ENCODE measurements at regions not wholly inside any gene's neighbourhood (a gene's known extent, or its start where the extent isn't known, plus 50 kb on each side); places are given as distances from the start of the nearest gene placed in this dataset.

DNA sequence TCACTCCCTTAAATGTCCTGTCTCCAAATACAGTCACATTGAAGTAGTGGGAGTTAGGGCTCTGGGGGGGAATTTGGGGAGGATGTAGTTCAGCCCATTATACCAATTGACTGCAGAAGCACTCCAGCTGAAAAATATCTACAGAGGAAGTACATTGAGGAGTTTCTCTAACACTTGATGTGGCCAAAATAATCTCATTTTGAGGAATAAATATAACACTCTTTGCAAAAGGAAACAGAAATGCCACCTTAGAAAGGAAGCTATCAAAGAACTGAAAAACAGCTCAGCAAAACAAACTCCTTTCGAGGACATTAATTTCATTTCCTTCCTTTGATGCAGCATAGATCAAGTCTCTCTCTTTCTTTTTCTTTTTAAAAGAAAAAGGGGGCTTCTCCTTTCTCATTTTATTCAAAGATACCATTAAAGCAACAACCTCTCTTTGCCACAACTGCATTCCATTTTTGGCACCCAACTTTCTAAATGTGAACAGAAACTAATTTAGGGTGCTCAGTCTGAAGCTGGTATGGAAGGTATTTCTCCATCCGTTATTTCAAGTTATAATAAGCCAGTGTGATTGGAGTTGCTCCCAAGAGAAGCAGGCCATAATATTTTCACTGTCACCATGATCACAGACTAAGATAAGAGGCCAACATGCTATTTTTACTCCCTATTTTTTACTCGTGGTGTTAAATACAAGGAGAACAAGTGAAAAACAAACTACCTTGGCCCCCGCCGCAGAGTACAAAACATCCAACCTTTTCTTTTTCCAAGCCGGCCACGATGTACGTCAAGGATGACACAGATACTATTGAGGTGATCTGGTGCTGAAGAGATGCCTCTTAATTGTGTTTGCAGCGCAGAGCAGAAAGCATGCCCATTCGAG, 230.4 kb upstream of the GATB start:
- ATAC-seq: no peak
- CTCF ChIA-PET: no interaction called here
- no peaks in the 10 kb centered on the region for H3K36me3 Mint-ChIP-seq (ENCODE audit: low read depth)
- peaks cover 57% of the 10 kb centered on the region for H3K4me1 Mint-ChIP-seq
- H3K27ac Mint-ChIP-seq: peak overlapping the region; percentile 38
- intact Hi-C loops (cut with DNase I, micrococcal nuclease): no loop called here
- no peaks in the 10 kb centered on the region for H3K27me3 Mint-ChIP-seq
- peaks cover 5% of the 10 kb centered on the region for H3K9me3 Mint-ChIP-seq (ENCODE audit: low read depth)
- H3K4me3 Mint-ChIP-seq: no peak overlapping the region
- DNase-seq: no peak
- POLR2A ChIA-PET: no interaction called here

GRCh38 chr4:151990201-151990600, 229.4 kb upstream of the GATB start:
- Mint-ChIP-seq H3K27ac (no peak overlapping the region), H3K4me1 (peaks cover 53% of the 10 kb centered on the region), H3K36me3 (ENCODE audit: low read depth) (no peaks in the 10 kb centered on the region), H3K27me3 (no peaks in the 10 kb centered on the region), H3K9me3 (ENCODE audit: low read depth) (peaks cover 5% of the 10 kb centered on the region), H3K4me3 (no peak overlapping the region)
- ATAC-seq (no peak), DNase-seq (no peak)
- POLR2A ChIA-PET: no interaction called here
- intact Hi-C loops (cut with DNase I, micrococcal nuclease): no loop called here
- CTCF ChIA-PET: interaction anchor here (0.7 kb wide), 1 partner anchor 191 kb away, joined by 3 read pairs; no protein-coding TSS in a partner anchor

DNA sequence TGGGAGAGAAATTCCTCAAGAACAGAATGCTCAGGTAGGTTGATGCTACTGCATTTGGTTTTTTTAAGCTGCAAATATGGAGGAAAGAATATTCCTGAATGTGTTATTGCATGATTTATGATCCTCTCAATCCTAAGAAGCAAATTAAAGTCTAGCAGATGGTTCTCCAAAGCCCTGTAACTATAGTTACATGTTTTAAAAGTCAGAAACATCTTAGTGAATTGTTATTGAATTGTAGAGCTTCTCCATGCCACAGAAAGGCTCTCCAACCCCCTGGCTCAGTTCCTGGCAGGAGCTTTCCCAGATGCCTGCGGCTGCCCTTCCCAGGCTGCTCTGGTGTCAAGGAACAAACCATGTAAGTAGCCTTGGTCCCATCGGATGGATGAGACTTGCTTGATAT, 227.8 kb upstream of the GATB start:
- Mint-ChIP-seq H3K4me3 (no peak overlapping the region), H3K4me1 (peaks cover 46% of the 10 kb centered on the region), H3K9me3 (ENCODE audit: low read depth) (peaks cover 3% of the 10 kb centered on the region), H3K27me3 (no peaks in the 10 kb centered on the region), H3K36me3 (ENCODE audit: low read depth) (no peaks in the 10 kb centered on the region), H3K27ac (no peak overlapping the region)
- POLR2A ChIA-PET: no interaction called here
- intact Hi-C loops (cut with DNase I, micrococcal nuclease): no loop called here
- ATAC-seq (no peak), DNase-seq (no peak)
- CTCF ChIA-PET: no interaction called here

GRCh38 chr4:151987606-151988005, 226.8 kb upstream of the GATB start:
- intact Hi-C loops (cut with DNase I, micrococcal nuclease): no loop called here
- peaks cover 3% of the 10 kb centered on the region for H3K9me3 Mint-ChIP-seq (ENCODE audit: low read depth)
- peaks cover 37% of the 10 kb centered on the region for H3K4me1 Mint-ChIP-seq
- no peak overlapping the region for H3K27ac Mint-ChIP-seq
- H3K4me3 Mint-ChIP-seq: no peak overlapping the region
- no peaks in the 10 kb centered on the region for H3K36me3 Mint-ChIP-seq (ENCODE audit: low read depth)
- ATAC-seq (no peak), DNase-seq (no peak)
- ChIA-PET CTCF (no interaction called here), POLR2A (no interaction called here)
- no peaks in the 10 kb centered on the region for H3K27me3 Mint-ChIP-seq

DNA sequence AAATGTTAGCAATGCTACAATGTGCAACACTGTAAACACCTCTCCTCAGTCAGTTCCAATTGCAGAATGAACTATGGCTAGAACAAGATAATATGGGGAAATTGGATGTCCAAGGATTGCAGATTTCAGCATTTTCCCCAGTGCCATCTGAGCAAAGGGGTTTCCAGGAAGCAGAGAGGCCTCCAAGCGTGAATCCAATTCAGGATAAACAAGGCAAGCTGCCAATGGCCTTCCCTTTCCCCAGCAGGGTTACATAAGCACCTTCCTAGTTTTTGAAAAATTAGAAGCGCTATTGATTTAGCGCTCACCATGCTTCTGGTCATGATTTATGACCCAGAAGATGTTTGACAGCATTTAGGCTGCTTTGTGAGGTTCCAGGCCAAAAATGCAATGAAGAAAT, 223.0 kb upstream of the GATB start:
- ChIA-PET CTCF (interaction anchor here (0.7 kb wide), 1 partner anchor 421 kb away, joined by 4 read pairs; no protein-coding TSS in a partner anchor), POLR2A (no interaction called here)
- Mint-ChIP-seq H3K9me3 (ENCODE audit: low read depth) (peaks cover 3% of the 10 kb centered on the region), H3K36me3 (ENCODE audit: low read depth) (peaks cover 3% of the 10 kb centered on the region), H3K4me3 (no peak overlapping the region), H3K27ac (no peak overlapping the region), H3K4me1 (peaks cover 2% of the 10 kb centered on the region), H3K27me3 (no peaks in the 10 kb centered on the region)
- ATAC-seq (no peak), DNase-seq (no peak)
- intact Hi-C loops (cut with DNase I, micrococcal nuclease): no loop called here

GRCh38 chr4:151979819-151980218, 219.0 kb upstream of the GATB start:
- Mint-ChIP-seq H3K4me1 (no peaks in the 10 kb centered on the region), H3K36me3 (ENCODE audit: low read depth) (peaks cover 11% of the 10 kb centered on the region)
- POLR2A ChIA-PET: no interaction called here

GRCh38 chr4:151968643-151969042, 207.8 kb upstream of the GATB start:
- CTCF ChIA-PET: no interaction called here
- DNase-seq (no peak), ATAC-seq (no peak)
- H3K27ac Mint-ChIP-seq: no peak overlapping the region
- no peaks in the 10 kb centered on the region for H3K36me3 Mint-ChIP-seq (ENCODE audit: low read depth)
- peaks cover 1% of the 10 kb centered on the region for H3K9me3 Mint-ChIP-seq (ENCODE audit: low read depth)
- no peak overlapping the region for H3K4me3 Mint-ChIP-seq
- no peaks in the 10 kb centered on the region for H3K4me1 Mint-ChIP-seq
- POLR2A ChIA-PET: no interaction called here
- intact Hi-C loops (cut with DNase I, micrococcal nuclease): no loop called here
- H3K27me3 Mint-ChIP-seq: no peaks in the 10 kb centered on the region

More at GRCh38 chr4:151979819-151980218, 219.0 kb upstream of the GATB start:
- CTCF ChIA-PET: no interaction called here
- no peaks in the 10 kb centered on the region for H3K27me3 Mint-ChIP-seq
- H3K27ac Mint-ChIP-seq: no peak overlapping the region
- intact Hi-C loops (cut with DNase I, micrococcal nuclease): no loop called here
- no peak overlapping the region for H3K4me3 Mint-ChIP-seq
- H3K9me3 Mint-ChIP-seq (ENCODE audit: low read depth): peaks cover 19% of the 10 kb centered on the region
- no peak for DNase-seq
- no peak for ATAC-seq

GRCh38 chr4:151967074-151967473, 206.3 kb upstream of the GATB start:
- Mint-ChIP-seq H3K27me3 (no peaks in the 10 kb centered on the region), H3K27ac (no peak overlapping the region), H3K4me3 (no peak overlapping the region), H3K4me1 (no peaks in the 10 kb centered on the region), H3K9me3 (ENCODE audit: low read depth) (peaks cover 1% of the 10 kb centered on the region), H3K36me3 (ENCODE audit: low read depth) (no peaks in the 10 kb centered on the region)
- ATAC-seq (no peak), DNase-seq (no peak)
- ChIA-PET POLR2A (no interaction called here), CTCF (interaction anchor here (0.6 kb wide), 1 partner anchor 191 kb away, joined by 3 read pairs; no protein-coding TSS in a partner anchor)
- intact Hi-C loops (cut with DNase I, micrococcal nuclease): no loop called here

DNA sequence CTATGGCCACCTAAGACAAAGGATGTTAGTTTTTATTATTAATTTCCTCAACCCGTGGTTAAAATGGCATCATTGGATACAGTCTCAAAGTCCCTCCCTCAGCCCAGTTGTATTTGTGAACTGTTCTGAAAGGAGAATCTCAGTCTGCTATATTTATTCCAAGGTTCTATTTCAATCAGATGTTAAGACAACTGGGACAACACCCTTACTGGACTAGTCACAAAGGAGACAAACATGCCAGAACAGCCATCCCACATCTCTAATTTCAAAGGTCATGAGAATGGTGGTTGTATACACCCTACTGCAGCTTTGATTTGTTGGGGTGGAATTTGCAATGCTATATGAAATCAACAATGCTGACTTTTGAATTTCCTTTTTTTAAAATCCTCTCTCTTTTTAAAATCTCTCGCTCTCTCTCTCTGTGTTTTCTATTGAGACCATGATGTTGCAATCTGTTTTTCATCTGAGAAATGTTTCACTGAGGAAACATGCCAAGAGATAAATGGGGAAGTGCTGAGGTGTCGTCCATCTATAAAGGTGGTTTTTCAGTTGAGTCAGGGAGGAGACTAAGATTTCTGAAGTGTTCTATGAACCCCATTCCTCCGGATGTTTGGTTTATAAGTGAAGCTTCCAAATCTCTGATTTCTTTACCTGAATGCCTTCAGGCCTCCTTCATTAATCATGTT, 201.5 kb upstream of the GATB start:
- intact Hi-C loops (cut with DNase I, micrococcal nuclease): no loop called here
- no peak for ATAC-seq
- Mint-ChIP-seq H3K36me3 (ENCODE audit: low read depth) (no peaks in the 10 kb centered on the region), H3K27ac (no peak overlapping the region), H3K4me1 (peaks cover 4% of the 10 kb centered on the region), H3K27me3 (no peaks in the 10 kb centered on the region), H3K9me3 (ENCODE audit: low read depth) (peaks cover 1% of the 10 kb centered on the region), H3K4me3 (no peak overlapping the region)
- POLR2A ChIA-PET: no interaction called here
- CTCF ChIA-PET: no interaction called here
- no peak for DNase-seq

DNA sequence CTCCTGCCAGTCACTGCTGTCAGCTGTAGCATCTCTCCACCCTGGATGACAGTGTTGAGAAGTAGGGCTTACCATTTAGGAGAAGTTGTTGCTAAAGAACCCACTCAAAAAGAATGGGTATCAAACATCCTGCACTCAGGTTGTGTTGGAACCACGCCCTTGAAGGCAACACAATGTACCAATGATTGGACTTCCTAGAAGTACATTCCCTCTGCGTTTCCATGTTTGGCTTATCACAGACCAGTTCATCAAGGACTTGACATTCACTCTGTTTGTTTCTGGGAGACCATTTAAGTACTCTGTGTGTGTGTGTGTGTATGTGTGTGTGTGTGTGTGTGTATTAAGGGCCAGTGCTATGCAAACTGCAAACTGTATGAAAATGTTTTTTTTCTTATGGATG, 200.6 kb upstream of the GATB start:
- POLR2A ChIA-PET: no interaction called here
- no peaks in the 10 kb centered on the region for H3K36me3 Mint-ChIP-seq (ENCODE audit: low read depth)
- H3K9me3 Mint-ChIP-seq (ENCODE audit: low read depth): peaks cover 1% of the 10 kb centered on the region
- H3K27ac Mint-ChIP-seq: no peak overlapping the region
- ATAC-seq (no peak), DNase-seq (no peak)
- intact Hi-C loops (cut with DNase I, micrococcal nuclease): no loop called here
- CTCF ChIA-PET: no interaction called here
- H3K4me1 Mint-ChIP-seq: peaks cover 4% of the 10 kb centered on the region
- no peak overlapping the region for H3K4me3 Mint-ChIP-seq
- H3K27me3 Mint-ChIP-seq: no peaks in the 10 kb centered on the region

DNA sequence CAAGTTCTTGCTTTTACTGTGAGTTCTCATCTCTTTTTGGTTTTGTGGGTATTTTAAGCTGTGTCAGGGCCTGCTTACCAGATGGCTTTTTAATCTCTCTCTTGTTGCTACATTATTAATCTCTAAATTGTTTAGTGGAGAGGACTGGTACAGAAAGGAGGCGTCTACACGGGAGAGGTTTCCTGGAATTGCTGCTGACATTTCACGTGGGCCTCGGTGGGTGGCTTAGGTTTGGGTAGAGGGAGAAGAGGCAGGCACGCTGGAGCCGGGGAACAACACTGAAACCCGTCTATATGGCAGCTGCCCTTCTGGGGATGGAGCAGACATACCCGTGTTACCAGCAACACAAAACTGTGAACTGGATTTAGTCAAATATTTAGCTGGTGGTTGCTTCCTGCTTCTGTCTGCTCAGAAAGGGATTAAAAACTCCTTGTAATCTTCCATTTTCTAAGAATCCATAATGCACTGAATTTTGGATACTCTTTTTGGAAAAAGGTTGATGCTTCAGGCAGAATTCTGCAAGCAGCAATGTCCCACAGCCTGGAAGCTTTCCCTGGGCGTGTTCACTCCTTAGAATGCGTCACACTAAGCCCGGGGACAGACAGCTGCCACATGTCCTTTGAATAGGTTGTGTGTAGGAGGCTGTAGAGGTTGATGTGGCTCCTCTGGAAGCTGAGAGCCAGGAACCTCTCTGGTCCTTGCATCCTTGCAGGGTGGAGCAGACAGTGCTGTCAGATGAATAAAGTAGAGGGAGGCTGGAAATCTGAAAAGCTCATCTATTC, 199.8 kb upstream of the GATB start:
- Mint-ChIP-seq H3K4me1 (peaks cover 4% of the 10 kb centered on the region), H3K27me3 (no peaks in the 10 kb centered on the region), H3K4me3 (no peak overlapping the region), H3K9me3 (ENCODE audit: low read depth) (peaks cover 1% of the 10 kb centered on the region), H3K36me3 (ENCODE audit: low read depth) (no peaks in the 10 kb centered on the region), H3K27ac (no peak overlapping the region)
- ATAC-seq: no peak
- POLR2A ChIA-PET: no interaction called here
- intact Hi-C loops (cut with DNase I, micrococcal nuclease): no loop called here
- CTCF ChIA-PET: no interaction called here
- no peak for DNase-seq

Data from activated CD4-positive, alpha-beta T cell treated with anti-CD3 and anti-CD28 coated beads for 36 hours (primary cell).